ENCODE measurements at regions not wholly inside any gene's neighbourhood (a gene's known extent, or its start where the extent isn't known, plus 50 kb on each side); places are given as distances from the start of the nearest gene placed in this dataset.

DNA sequence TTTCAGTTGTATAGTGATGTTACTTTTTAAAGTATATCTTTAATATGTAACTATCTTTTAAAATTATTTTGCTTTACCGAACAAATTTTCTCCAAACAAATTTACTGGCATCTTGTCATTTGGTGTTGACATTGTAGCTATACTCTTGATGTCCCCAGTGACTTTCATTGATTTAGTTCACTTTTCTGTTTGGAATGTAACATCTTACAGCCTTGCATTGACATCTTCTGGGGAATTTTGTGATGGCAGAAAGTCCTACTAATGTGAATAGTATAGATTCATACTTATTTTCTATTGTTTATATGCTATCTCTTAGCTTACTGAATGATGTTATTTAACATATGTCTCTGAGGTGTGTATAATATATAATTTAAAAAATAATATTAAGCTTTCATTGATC is 800.9 kb upstream of the ATXN8OS start:
- TF ChIP-seq EZH2 (IDR thresholded peaks at IDR 0.05; ENCODE audit: insufficient read depth, poor library complexity, severe bottlenecking) (no peak), EZH2phosphoT487 (IDR thresholded peaks at IDR 0.05; ENCODE audit: insufficient read depth, low read depth) (no peak)

Data from GM23248 (cell line).